ENCODE measurements at regions not wholly inside any gene's neighbourhood (a gene's known extent, or its start where the extent isn't known, plus 50 kb on each side); places are given as distances from the start of the nearest gene placed in this dataset.

- Histone ChIP-seq H3K4me1 (ENCODE audit: control insufficient read depth, insufficient read depth, low read length) (peaks cover 36% of the 10 kb centered on the region), H3K27me3 (replicated peaks; ENCODE audit: control insufficient read depth, insufficient read depth, low read length) (no peaks in the 10 kb centered on the region), H3K9ac (ENCODE audit: low read length) (no peak overlapping the region), H3K4me3 (ENCODE audit: low read length) (no peak overlapping the region), H3K9me3 (ENCODE audit: control insufficient read depth, low read length) (no peaks in the 10 kb centered on the region), H3K36me3 (ENCODE audit: control insufficient read depth, insufficient read depth, low read length, severe bottlenecking) (no peaks in the 10 kb centered on the region)
- DNase-seq (ENCODE audit: low read depth) = peak; percentile 39
Observed at GRCh38 chr9:73034962-73035361, 82.1 kb upstream of the ALDH1A1 start.

- no peaks in the 10 kb centered on the region for H3K36me3 ChIP-seq (ENCODE audit: control insufficient read depth, insufficient read depth, low read length, severe bottlenecking)
- H3K4me3 ChIP-seq (ENCODE audit: low read length) = no peak overlapping the region
- H3K4me1 ChIP-seq (ENCODE audit: control insufficient read depth, insufficient read depth, low read length) = peaks cover 7% of the 10 kb centered on the region
- no peaks in the 10 kb centered on the region for H3K27me3 ChIP-seq (replicated peaks; ENCODE audit: control insufficient read depth, insufficient read depth, low read length)
- H3K9me3 ChIP-seq (ENCODE audit: control insufficient read depth, low read length) = no peaks in the 10 kb centered on the region
- H3K9ac ChIP-seq (ENCODE audit: low read length) = no peak overlapping the region
- no peak for DNase-seq (ENCODE audit: low read depth)
Observed at GRCh38 chr9:73031350-73031749, 78.5 kb upstream of the ALDH1A1 start.

GRCh38 chr9:73030370-73031030 lies 77.6 kb upstream of the ALDH1A1 start:
- Histone ChIP-seq H3K4me3 (ENCODE audit: low read length) (no peak overlapping the region), H3K27me3 (replicated peaks; ENCODE audit: control insufficient read depth, insufficient read depth, low read length) (no peaks in the 10 kb centered on the region), H3K4me1 (ENCODE audit: control insufficient read depth, insufficient read depth, low read length) (peaks cover 7% of the 10 kb centered on the region), H3K36me3 (ENCODE audit: control insufficient read depth, insufficient read depth, low read length, severe bottlenecking) (no peaks in the 10 kb centered on the region), H3K9ac (ENCODE audit: low read length) (no peak overlapping the region), H3K9me3 (ENCODE audit: control insufficient read depth, low read length) (no peaks in the 10 kb centered on the region)
- DNase-seq (ENCODE audit: low read depth) = no peak

- H3K9ac ChIP-seq (ENCODE audit: low read length) = no peak overlapping the region
- no peaks in the 10 kb centered on the region for H3K36me3 ChIP-seq (ENCODE audit: control insufficient read depth, insufficient read depth, low read length, severe bottlenecking)
- H3K4me1 ChIP-seq (ENCODE audit: control insufficient read depth, insufficient read depth, low read length) = peaks cover 7% of the 10 kb centered on the region
- H3K27me3 ChIP-seq (replicated peaks; ENCODE audit: control insufficient read depth, insufficient read depth, low read length) = no peaks in the 10 kb centered on the region
- DNase-seq (ENCODE audit: low read depth) = no peak
- no peaks in the 10 kb centered on the region for H3K9me3 ChIP-seq (ENCODE audit: control insufficient read depth, low read length)
- no peak overlapping the region for H3K4me3 ChIP-seq (ENCODE audit: low read length)
Observed at GRCh38 chr9:73029346-73029745, 76.5 kb upstream of the ALDH1A1 start.

GRCh38 chr9:73026375-73026774 lies 73.5 kb upstream of the ALDH1A1 start:
- H3K4me1 ChIP-seq (ENCODE audit: control insufficient read depth, insufficient read depth, low read length) = peaks cover 24% of the 10 kb centered on the region
- no peaks in the 10 kb centered on the region for H3K27me3 ChIP-seq (replicated peaks; ENCODE audit: control insufficient read depth, insufficient read depth, low read length)
- no peaks in the 10 kb centered on the region for H3K9me3 ChIP-seq (ENCODE audit: control insufficient read depth, low read length)
- DNase-seq (ENCODE audit: low read depth) = no peak
- H3K36me3 ChIP-seq (ENCODE audit: control insufficient read depth, insufficient read depth, low read length, severe bottlenecking) = no peaks in the 10 kb centered on the region
- H3K4me3 ChIP-seq (ENCODE audit: low read length) = no peak overlapping the region
- H3K9ac ChIP-seq (ENCODE audit: low read length) = no peak overlapping the region

- no peak overlapping the region for H3K9ac ChIP-seq (ENCODE audit: low read length)
- no peaks in the 10 kb centered on the region for H3K9me3 ChIP-seq (ENCODE audit: control insufficient read depth, low read length)
- H3K4me3 ChIP-seq (ENCODE audit: low read length) = no peak overlapping the region
- H3K36me3 ChIP-seq (ENCODE audit: control insufficient read depth, insufficient read depth, low read length, severe bottlenecking) = no peaks in the 10 kb centered on the region
- no peak for DNase-seq (ENCODE audit: low read depth)
- peaks cover 17% of the 10 kb centered on the region for H3K4me1 ChIP-seq (ENCODE audit: control insufficient read depth, insufficient read depth, low read length)
- no peaks in the 10 kb centered on the region for H3K27me3 ChIP-seq (replicated peaks; ENCODE audit: control insufficient read depth, insufficient read depth, low read length)
Observed at GRCh38 chr9:73024601-73025034, 71.8 kb upstream of the ALDH1A1 start.

GRCh38 chr9:73023025-73023541 lies 70.2 kb upstream of the ALDH1A1 start:
- peak; percentile 82 for DNase-seq (ENCODE audit: low read depth)
- peaks cover 8% of the 10 kb centered on the region for H3K9me3 ChIP-seq (ENCODE audit: control insufficient read depth, low read length)
- no peaks in the 10 kb centered on the region for H3K27me3 ChIP-seq (replicated peaks; ENCODE audit: control insufficient read depth, insufficient read depth, low read length)
- peaks cover 17% of the 10 kb centered on the region for H3K4me1 ChIP-seq (ENCODE audit: control insufficient read depth, insufficient read depth, low read length)
- H3K9ac ChIP-seq (ENCODE audit: low read length) = no peak overlapping the region
- no peaks in the 10 kb centered on the region for H3K36me3 ChIP-seq (ENCODE audit: control insufficient read depth, insufficient read depth, low read length, severe bottlenecking)
- no peak overlapping the region for H3K4me3 ChIP-seq (ENCODE audit: low read length)

- no peak for DNase-seq (ENCODE audit: low read depth)
- peaks cover 13% of the 10 kb centered on the region for H3K9me3 ChIP-seq (ENCODE audit: control insufficient read depth, low read length)
- H3K36me3 ChIP-seq (ENCODE audit: control insufficient read depth, insufficient read depth, low read length, severe bottlenecking) = no peaks in the 10 kb centered on the region
- no peaks in the 10 kb centered on the region for H3K27me3 ChIP-seq (replicated peaks; ENCODE audit: control insufficient read depth, insufficient read depth, low read length)
- H3K9ac ChIP-seq (ENCODE audit: low read length) = peak overlapping the region; percentile 23
- H3K4me3 ChIP-seq (ENCODE audit: low read length) = no peak overlapping the region
- H3K4me1 ChIP-seq (ENCODE audit: control insufficient read depth, insufficient read depth, low read length) = peaks cover 17% of the 10 kb centered on the region
Observed at GRCh38 chr9:73022353-73022752, 69.5 kb upstream of the ALDH1A1 start.

- H3K9me3 ChIP-seq (ENCODE audit: control insufficient read depth, low read length) = peaks cover 13% of the 10 kb centered on the region
Observed at GRCh38 chr9:73020877-73021276, 68.0 kb upstream of the ALDH1A1 start.

GRCh38 chr9:73014011-73014410 lies 61.2 kb upstream of the ALDH1A1 start:
- H3K4me3 ChIP-seq (ENCODE audit: low read length) = peak overlapping the region; percentile 64
- DNase-seq (ENCODE audit: low read depth) = no peak
- H3K9me3 ChIP-seq (ENCODE audit: control insufficient read depth, low read length) = peaks cover 13% of the 10 kb centered on the region
- no peaks in the 10 kb centered on the region for H3K36me3 ChIP-seq (ENCODE audit: control insufficient read depth, insufficient read depth, low read length, severe bottlenecking)
- H3K27me3 ChIP-seq (replicated peaks; ENCODE audit: control insufficient read depth, insufficient read depth, low read length) = no peaks in the 10 kb centered on the region
- H3K4me1 ChIP-seq (ENCODE audit: control insufficient read depth, insufficient read depth, low read length) = peaks cover 26% of the 10 kb centered on the region
- peak overlapping the region; percentile 44 for H3K9ac ChIP-seq (ENCODE audit: low read length)

More at GRCh38 chr9:73020877-73021276, 68.0 kb upstream of the ALDH1A1 start:
- Histone ChIP-seq H3K4me1 (ENCODE audit: control insufficient read depth, insufficient read depth, low read length) (peaks cover 17% of the 10 kb centered on the region), H3K27me3 (replicated peaks; ENCODE audit: control insufficient read depth, insufficient read depth, low read length) (no peaks in the 10 kb centered on the region), H3K36me3 (ENCODE audit: control insufficient read depth, insufficient read depth, low read length, severe bottlenecking) (no peaks in the 10 kb centered on the region), H3K4me3 (ENCODE audit: low read length) (no peak overlapping the region), H3K9ac (ENCODE audit: low read length) (no peak overlapping the region)
- no peak for DNase-seq (ENCODE audit: low read depth)

- Histone ChIP-seq H3K9me3 (ENCODE audit: control insufficient read depth, low read length) (no peaks in the 10 kb centered on the region), H3K36me3 (ENCODE audit: control insufficient read depth, insufficient read depth, low read length, severe bottlenecking) (no peaks in the 10 kb centered on the region), H3K27me3 (replicated peaks; ENCODE audit: control insufficient read depth, insufficient read depth, low read length) (no peaks in the 10 kb centered on the region)
Observed at GRCh38 chr9:73011956-73012355, 59.1 kb upstream of the ALDH1A1 start.

More at GRCh38 chr9:73011956-73012355, 59.1 kb upstream of the ALDH1A1 start:
- Histone ChIP-seq H3K4me3 (ENCODE audit: low read length) (peak overlapping the region; percentile 64), H3K9ac (ENCODE audit: low read length) (peak overlapping the region; percentile 60), H3K4me1 (ENCODE audit: control insufficient read depth, insufficient read depth, low read length) (peaks cover 26% of the 10 kb centered on the region)
- DNase-seq (ENCODE audit: low read depth) = peak; percentile 50
